ENCODE measurements at regions not wholly inside any gene's neighbourhood (a gene's known extent, or its start where the extent isn't known, plus 50 kb on each side); places are given as distances from the start of the nearest gene placed in this dataset.
"Not testable (repeated sequence)": the region's sequence is repeated elsewhere in the genome, so short reads cannot be mapped to it uniquely, and the experiment has no call there.

- no peak for DNase-seq (ENCODE audit: low read depth in 2 of 2)
Measured at GRCh38 chr3:152193673-152194267, 75.0 kb upstream of the MBNL1 start.

GRCh38 chr3:152195206-152195605, 73.5 kb upstream of the MBNL1 start:
- no peak for DNase-seq (ENCODE audit: low read depth in 2 of 2)

DNA sequence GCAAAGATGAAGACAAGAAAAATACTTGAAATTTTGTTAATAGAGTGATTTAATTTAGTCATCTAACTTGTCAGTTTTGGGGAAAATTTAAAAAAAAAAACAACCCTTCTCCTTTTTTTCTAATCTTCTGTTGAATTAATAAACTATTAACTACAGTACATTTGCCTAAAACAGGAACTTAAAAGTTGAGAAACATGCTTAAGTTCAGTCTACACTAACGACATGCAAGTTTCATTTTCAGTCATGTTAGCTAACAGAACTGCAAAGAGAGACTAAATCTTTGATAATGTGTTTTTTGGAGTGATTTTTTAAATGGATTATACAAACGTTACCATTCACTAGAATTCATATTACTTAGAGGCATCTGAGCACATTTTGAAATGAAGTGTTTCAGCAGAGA, 71.9 kb upstream of the MBNL1 start:
- no peak for DNase-seq (ENCODE audit: low read depth in 2 of 2)

DNA sequence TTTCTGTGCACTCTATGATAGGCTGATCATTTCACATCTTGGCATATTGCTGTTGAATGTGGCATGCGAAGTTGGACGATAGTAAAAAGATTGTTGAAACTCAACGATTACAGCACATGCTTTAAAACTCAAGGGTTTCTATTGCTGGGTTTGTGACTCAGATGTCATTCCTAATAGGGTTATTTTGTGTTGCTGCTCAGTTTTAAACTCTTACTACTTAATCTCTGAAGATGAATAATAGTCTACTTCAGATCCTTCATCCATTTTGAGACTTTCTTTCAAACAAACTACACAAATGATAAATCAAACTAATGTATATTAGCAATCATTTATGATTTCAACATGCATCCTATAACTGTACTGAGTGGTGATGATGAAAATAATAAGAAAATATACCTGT, 71.3 kb upstream of the MBNL1 start:
- no peak for DNase-seq (ENCODE audit: low read depth in 2 of 2)

- no peak for DNase-seq (ENCODE audit: low read depth in 2 of 2)
Measured at GRCh38 chr3:152197937-152198336, 70.8 kb upstream of the MBNL1 start.

GRCh38 chr3:152198665-152199064, 70.1 kb upstream of the MBNL1 start:
- no peak for DNase-seq (ENCODE audit: low read depth in 2 of 2)

- no peak for DNase-seq (ENCODE audit: low read depth in 2 of 2)
Measured at GRCh38 chr3:152199102-152199840, 69.5 kb upstream of the MBNL1 start.

GRCh38 chr3:152200476-152201420, 68.0 kb upstream of the MBNL1 start:
- no peak for DNase-seq (ENCODE audit: low read depth in 2 of 2)

- no peak for DNase-seq (ENCODE audit: low read depth in 2 of 2)
Measured at GRCh38 chr3:152202976-152203626, 65.6 kb upstream of the MBNL1 start.

DNA sequence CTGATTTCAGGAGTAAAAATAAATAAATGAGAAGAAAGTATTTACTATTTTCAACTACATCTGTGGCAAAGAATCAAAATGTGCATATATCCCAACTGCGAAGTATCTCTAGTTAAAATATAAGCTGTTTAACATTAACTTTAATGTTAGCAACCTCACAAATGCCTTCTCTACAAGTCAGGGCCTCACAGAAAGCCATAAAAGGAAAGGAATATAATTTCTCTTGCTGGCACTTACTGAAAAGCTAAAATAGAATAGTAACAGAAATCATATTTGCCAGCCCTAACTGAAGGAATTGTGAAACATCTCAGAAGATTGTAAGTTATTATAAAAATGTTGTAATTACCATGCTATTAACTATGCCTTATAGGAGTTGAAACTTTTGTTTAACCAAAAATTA, 65.1 kb upstream of the MBNL1 start:
- no peak for DNase-seq (ENCODE audit: low read depth in 2 of 2)

DNA sequence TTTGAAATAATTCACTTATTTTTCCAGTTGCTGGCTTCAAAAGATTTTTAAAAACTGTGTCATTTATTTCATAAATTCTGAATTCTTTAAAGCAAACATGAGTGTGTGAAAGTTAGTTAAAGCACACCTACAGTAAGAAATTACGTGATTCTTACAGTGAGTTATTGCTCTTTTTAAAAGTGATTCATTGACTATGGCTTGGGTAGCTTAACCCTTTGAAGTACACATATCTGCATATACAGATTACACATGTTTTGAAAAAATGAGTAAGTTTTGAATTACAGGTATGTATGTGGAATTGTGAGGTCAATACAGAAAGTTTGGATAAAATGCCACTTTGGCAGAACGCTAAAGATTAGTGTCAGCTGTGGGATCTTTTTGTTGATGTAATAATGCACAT, 64.5 kb upstream of the MBNL1 start:
- DNase-seq (ENCODE audit: low read depth in 2 of 2): no peak

- DNase-seq (ENCODE audit: low read depth in 2 of 2): no peak
Measured at GRCh38 chr3:152205097-152205593, 63.6 kb upstream of the MBNL1 start.

DNA sequence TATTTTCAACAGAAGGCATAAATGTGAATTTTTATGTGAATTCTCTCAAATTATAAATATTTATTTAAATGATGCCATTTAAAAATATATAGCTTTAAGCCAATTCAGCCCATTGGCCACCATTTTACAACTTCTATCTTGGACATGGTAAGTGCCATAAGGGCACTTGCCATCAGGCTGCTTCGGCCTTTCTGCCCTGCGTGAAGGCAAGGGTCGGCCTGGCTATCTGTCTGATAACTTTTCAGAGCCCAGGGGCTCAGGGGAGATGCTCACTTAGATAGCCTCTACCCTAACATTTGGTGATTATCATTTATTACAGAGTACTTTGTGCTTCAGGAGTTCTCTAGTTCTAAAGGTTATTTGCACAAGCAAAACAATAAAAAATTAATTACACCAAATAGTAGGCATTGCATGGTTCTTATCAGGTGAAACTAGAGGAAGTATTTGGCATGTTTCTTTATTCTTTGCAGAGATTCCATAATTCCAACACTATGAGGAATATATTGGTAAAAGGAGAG, 62.4 kb upstream of the MBNL1 start:
- DNase-seq (ENCODE audit: low read depth in 2 of 2): no peak

DNA sequence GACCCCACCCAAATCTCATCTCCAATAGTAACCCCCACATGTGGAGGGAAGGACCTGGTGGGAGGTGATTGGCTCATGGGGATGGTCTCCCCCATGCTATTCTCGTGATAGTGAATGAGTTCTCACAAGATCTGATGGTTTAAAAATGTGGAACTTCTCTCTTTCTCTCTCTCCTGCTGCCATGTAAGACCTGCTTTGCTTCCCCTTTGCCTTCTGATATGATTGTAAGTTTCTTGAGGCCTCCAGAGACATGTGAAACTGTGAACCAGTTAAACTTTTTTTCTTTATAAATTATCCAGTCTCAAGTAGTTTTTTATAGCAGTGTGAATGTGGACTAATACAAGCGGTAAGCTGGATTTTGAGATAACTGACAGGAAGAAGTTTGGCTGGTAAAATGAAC, 60.3 kb upstream of the MBNL1 start:
- no peak for DNase-seq (ENCODE audit: low read depth in 2 of 2)

DNA sequence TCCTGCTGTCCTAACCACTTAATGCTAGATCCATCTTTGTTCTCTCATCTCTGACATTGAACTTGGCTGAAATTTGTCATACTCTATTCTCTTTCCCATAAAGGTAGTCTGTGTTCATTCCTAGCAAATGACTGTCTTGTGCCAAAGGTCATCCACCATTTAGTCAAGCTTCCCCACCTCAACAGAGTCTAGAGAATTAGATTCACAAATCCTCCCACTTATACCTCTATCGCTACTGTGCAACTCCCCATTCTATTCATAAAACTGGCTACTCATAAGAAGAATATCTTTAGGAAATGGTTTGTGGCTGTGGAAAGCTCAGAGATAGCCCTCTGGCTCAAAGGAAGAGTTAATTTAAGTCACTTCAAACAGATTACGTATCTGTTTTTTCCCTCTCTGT, 59.7 kb upstream of the MBNL1 start:
- DNase-seq (ENCODE audit: low read depth in 2 of 2): no peak

DNA sequence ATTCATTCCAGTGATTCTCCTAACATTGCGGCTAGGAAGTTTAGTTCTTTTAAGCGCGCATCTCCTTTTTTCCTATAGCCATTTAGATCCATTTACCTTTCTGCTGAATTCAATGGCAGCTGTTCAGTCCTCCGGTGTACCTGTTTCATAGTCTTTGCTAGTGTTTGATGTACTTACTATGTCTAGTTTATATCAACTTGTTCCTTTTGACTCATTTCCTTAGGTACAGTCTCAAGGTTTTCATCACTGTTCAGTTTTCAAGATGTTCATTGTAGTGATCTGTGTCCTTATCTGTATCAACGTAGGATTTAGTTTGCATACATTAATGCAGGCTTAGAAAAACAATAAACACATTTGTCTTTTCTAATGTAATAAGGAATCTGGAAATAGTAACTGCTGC, 59.0 kb upstream of the MBNL1 start:
- no peak for DNase-seq (ENCODE audit: low read depth in 2 of 2)

- no peak for DNase-seq (ENCODE audit: low read depth in 2 of 2)
Measured at GRCh38 chr3:152210697-152211096, 58.0 kb upstream of the MBNL1 start.

GRCh38 chr3:152211655-152212054, 57.1 kb upstream of the MBNL1 start:
- DNase-seq (ENCODE audit: low read depth in 2 of 2): no peak

GRCh38 chr3:152213203-152213602, 55.5 kb upstream of the MBNL1 start:
- no peak for DNase-seq (ENCODE audit: low read depth in 2 of 2)

GRCh38 chr3:152213938-152214337, 54.8 kb upstream of the MBNL1 start:
- DNase-seq (ENCODE audit: low read depth in 2 of 2): no peak

DNA sequence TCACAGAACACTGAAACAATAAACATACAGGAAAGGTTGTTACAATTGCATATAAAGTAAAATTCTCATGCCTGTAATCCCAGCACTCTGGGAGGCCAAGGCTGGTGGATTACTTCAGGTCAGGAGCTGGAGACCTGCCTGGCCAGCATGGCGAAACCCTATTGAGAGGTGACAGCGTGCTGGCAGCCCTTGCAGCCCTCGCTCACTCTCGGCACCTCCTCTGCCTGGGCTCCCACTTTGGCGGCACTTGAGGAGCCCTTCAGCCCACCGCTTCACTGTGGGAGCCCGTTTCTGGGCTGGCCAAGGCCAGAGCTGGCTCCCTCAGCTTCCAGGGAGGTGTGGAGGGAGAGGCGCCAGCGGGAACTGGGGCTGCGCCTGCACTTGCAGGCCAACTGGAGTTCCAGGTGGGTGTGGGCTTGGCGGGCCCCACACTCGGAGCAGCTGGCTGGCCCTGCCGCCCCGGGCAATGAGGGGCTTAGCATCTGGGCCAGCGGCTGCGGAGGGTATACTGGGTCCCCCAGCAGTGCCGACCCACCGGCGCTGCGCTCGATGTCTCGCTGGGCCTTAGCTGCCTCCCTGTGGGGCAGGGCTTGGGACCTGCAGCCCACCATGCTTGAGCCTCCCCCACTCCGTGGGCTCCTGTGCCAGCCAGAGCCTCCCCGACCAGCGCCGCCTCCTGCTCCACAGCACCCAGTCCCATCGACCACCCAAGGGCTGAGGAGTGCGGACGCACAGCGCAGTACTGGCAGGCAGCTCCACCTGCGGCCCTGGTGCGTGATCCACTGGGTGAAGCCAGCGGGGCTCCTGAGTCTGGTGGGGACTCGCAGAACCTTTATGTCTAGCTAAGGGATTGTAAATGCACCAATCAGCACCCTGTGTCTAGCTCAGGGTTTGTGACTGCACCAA, 51.5 kb upstream of the MBNL1 start:
- not testable (repeated sequence) for DNase-seq (ENCODE audit: low read depth in 2 of 2)
